Left hindlimb (tissue), 1 donor: ENCODE measurements at regions not wholly inside any gene's neighbourhood (a gene's known extent, or its start where the extent isn't known, plus 50 kb on each side); places are given as distances from the start of the nearest gene placed in this dataset.

ENCODE experiments used
- DNase-seq: peaks from one replicate; pipeline ENCODE4 v3.0.0-alpha.2; 2018

GRCh38 chr2:7878786-7879482 lies 802.9 kb upstream of the ID2 start:
- DNase-seq, result no peak

DNA sequence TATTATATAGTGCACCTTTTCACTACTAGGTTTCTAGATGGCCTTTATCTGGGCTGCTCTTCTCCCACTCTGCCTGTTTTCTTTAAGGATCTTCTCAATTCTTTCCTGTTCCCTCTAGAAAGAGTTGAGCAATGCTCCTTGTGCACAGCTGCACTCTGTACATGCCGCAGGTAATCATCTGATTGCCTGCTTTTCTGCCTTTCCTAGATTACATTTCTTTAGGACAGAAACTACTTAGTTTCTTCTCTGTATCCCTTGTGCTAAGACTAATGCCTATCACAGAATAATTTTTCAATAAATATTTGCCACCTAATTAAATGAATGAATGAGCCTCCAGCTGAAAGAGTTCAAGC lies 802.4 kb upstream of the ID2 start:
- DNase-seq, result no peak

DNA sequence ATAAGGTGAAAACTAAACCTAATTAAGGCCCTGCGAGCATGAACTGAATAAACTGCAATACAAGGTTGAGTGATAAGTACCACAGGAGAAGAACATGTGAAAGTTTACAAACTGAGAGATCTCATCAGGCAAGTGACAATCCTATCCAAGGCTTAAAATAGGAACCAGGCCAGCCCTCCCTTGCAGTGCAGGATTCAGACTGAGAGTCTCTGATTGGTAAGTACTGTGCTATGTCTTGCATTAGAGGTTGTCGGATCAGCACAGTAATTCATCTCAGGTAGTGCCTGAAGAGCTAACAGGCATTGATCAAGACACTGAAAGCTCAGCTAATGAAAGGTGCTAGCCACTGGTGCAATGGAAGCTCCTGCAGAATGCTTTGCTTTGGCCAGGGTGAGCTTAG lies 801.7 kb upstream of the ID2 start:
- no peak for DNase-seq

DNA sequence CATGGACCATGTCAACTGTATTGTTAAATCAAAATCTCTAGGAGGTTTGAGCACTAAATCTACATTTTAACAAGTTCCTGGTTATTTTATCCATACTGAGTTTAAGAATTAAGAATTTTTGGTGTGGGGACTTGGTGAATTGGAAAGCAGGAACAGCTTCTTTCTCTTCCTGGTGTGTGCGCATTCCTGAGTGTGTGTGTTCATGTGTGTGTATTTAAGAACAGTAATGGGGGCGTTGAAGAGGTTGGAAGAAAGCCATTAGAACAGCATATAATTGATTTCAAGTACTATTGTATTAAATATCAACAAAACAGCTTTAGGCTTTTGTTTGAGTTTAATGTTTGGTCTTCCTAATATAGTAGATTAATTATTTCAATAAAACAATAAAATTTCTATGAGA lies 801.3 kb upstream of the ID2 start:
- no peak for DNase-seq

DNA sequence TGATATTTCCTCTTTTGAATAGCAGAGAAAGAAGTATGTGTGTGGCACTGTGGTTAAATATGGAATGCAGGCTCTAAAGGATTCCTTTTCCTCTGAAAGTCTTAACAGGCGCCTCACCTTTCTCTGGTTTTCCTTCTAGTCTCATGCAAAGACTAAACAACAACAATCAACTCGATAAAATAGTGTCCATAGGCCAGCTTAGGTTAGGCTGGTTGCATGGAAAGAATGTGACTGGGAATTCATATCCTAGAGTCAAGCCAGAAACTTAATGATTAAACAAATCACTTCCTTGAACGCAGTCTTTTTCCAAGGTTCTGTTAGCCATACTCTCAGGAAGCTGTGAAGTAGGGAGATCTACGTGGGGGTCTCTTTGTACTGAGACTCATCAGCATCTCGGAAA lies 800.8 kb upstream of the ID2 start:
- no peak for DNase-seq

- no peak for DNase-seq
Observed at GRCh38 chr2:7881466-7881865, 800.4 kb upstream of the ID2 start.

DNA sequence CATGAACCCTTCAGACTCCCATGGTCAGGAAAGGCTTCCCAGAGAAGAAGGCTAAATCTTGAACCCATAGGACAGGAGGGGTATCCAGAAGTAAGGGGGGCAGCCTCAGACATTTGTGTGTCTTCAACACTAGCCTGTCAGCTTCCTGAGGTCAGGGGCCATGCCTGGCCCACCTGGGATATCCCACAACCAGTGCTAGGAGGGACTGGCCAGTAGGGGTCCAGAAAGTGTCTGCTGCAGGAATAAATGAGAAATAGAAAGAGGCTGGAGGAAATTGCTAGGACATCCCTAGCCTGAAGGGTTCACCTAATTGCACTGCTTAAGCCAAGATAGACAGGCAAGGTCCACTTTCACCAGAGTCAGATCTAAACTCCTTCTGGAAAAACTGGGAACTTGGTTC lies 799.6 kb upstream of the ID2 start:
- DNase-seq, result no peak

DNA sequence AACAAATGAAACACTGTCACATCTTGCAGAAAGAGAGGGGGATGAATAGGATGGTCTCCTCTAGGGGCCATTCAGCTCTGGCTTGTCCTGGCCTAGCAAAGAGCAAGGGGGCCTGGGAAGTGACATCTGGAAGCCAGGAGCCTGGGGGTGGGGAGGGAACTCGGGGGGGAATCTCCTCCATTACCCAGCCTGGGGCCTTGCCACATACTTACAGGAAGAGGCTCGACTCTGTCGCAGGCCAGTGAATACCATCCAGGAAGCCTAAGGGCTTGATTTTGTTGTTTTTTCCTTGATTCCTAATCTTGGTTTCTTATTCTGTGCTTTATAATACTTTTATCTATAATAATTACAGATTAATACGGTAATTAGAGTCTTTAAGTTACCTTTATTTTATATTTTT lies 797.5 kb upstream of the ID2 start:
- no peak for DNase-seq

- DNase-seq, result no peak
Observed at GRCh38 chr2:7886666-7887065, 795.2 kb upstream of the ID2 start.

DNA sequence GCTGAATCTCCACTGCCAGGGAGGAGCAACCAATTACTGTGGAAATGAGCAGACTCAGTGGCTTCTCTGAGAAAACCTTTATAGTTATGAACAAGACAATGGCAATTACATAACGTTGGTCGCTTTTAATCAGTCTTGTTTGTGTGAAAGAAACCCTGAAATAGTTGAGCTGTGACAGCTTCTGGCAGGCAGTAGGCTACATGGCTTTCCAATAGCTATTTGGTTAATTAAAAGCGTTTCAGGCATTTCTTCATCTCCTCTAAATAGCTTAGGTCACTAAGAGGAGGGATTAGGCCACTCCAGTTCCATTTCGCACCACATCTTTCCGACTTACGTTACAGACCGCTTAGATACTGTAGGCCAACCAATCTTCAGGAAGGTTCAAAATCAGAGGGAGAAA lies 794.4 kb upstream of the ID2 start:
- DNase-seq, result no peak

DNA sequence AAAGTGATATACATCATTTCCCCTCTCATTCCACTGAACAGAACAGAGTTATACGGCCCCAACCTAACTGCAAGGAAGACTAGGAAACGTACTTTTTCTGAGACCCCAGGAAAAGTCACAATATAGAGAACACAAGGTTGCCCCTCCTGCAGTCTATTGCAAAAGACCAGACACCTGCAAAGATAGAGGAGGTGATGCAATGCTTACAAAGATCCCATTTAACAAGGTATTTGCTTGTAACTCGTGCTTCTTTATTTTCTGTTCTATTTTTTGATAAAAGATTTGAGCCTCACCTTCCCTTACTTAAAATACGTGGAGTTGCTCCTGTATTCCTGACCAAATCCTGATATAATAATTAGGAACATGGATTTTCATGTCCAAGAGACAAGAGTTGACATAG lies 793.0 kb upstream of the ID2 start:
- no peak for DNase-seq

DNA sequence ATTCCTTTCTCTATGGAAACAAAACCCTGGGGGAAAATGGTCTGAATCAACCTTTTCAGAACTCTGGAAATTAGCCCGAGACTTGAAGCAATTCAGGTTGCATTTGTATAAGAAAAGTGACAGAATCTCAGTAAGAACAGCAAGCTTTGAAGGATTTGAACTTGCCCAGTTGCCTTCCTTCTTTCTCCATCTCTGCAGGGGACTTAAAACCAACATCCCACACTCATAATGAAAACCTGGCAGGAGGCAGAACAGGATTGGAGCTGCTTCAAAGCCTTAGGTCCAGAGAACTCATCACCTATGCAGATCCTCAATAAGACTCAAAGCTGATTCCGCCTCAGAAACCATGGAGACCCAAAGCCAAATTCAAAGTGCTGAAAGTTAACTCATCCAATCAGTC lies 790.5 kb upstream of the ID2 start:
- DNase-seq, result no peak

GRCh38 chr2:7895289-7895688 lies 786.6 kb upstream of the ID2 start:
- no peak for DNase-seq

DNA sequence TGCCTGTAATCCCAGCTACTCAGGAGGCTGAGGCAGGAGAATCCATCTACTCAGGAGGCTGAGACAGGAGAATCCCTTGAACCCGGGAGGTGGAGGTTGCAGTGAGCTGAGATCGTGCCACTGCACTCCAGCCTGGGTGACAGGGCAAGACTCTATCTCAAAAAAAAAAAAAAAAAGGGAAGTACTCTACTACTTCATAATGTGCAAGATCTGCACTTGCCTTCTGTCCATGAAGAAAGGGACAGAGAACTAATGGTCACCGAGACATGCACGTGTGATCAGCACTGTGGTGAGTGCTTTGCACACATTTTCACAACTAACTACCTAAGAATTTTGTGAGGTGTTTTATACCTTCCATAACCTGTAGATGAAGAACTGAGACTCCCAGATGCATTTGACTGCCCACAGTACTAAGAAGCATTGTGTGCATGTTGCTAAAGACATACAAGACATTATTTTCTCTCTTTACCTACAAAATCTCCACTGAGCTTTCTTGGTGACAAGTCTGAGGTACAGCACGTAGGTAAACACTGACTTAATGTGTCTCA lies 784.8 kb upstream of the ID2 start:
- no peak for DNase-seq

- DNase-seq, result no peak
Observed at GRCh38 chr2:7899241-7899640, 782.6 kb upstream of the ID2 start.

DNA sequence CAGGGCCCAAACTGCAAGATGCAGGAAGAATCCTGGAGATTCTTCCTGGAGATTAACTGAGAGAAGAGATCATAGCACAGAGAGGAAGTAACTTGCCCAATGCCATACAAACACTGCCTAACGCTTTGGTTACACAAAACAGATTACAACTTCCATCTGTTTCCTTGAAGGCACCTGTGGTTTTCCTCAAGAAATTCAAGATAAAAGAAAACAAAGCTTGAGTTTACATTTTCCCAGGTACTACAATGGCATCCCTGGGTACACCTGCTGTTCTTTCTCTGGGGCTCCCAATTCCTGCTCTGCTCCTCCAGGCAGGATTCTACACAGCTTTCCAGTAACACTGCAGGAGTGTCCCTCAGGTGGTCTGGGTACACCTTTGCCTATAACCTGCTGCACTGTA lies 781.9 kb upstream of the ID2 start:
- DNase-seq, result no peak

- DNase-seq, result no peak
Observed at GRCh38 chr2:7900593-7900992, 781.3 kb upstream of the ID2 start.

- no peak for DNase-seq
Observed at GRCh38 chr2:7902251-7902765, 779.5 kb upstream of the ID2 start.

GRCh38 chr2:7904319-7904718 lies 777.5 kb upstream of the ID2 start:
- no peak for DNase-seq

GRCh38 chr2:7905756-7906155 lies 776.1 kb upstream of the ID2 start:
- no peak for DNase-seq

- DNase-seq, result no peak
Observed at GRCh38 chr2:7906431-7906830, 775.4 kb upstream of the ID2 start.

GRCh38 chr2:7907041-7907440 lies 774.8 kb upstream of the ID2 start:
- DNase-seq, result no peak

DNA sequence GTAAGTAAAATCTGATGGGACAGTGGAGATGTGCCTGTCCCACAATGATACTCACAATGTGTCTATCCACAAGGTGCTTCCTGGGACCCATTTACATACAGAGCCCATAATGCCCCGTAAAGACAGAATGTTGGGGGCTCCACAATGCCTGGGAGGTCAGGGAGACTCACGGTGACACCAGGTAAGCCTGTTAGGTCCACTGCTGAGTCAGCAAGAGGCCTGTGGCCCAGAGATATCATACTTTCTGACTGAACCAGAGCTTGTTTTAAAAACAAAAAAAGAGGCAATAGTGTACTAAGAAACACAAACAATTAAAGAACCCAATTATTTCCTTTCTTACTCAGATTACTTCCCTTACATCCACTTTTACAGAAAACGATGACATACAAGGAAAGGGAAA lies 771.1 kb upstream of the ID2 start:
- no peak for DNase-seq

GRCh38 chr2:7911196-7911595 lies 770.7 kb upstream of the ID2 start:
- no peak for DNase-seq

DNA sequence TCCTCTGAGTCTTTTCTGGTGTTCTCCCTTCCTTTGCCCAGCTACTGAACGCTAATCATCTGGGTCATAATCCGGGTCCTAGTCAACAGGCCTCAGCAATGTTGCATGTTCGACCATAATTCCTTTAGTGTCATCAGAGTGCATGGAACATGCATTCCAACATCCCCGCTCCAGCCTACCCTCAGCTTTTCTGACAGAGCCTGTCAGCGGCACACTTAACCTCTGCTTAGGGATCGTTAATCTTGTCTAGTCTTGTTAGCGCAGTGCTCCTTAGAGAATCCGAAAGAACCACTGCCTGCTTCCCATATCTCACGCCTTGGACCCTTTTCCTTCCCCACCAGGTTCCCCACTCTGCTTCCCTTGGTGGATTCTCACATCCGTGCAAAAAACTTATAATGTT lies 767.9 kb upstream of the ID2 start:
- no peak for DNase-seq
